Muscle of leg (tissue), 3 donors: ENCODE measurements at regions not wholly inside any gene's neighbourhood (a gene's known extent, or its start where the extent isn't known, plus 50 kb on each side); places are given as distances from the start of the nearest gene placed in this dataset.
A peak's percentile ranks its signal among the peaks of the same experiment; 100 is the strongest.
"Not testable (repeated sequence)": the region's sequence is repeated elsewhere in the genome, so short reads cannot be mapped to it uniquely, and the experiment has no call there.

ENCODE experiments used
- DNase-seq: peaks from one replicate; pipeline ENCODE4 v3.0.0; 2013
- H3K27ac ChIP-seq: one replicate; pipeline ENCODE4 v1.5.1; 2013; ENCODE audit warnings: mild to moderate bottlenecking, low read length, control low read depth
- H3K27me3 ChIP-seq: one replicate; pipeline ENCODE4 v1.6.1; 2013; ENCODE audit warnings: low read length; ENCODE audit not compliant: control insufficient read depth, insufficient read depth
- H3K36me3 ChIP-seq: one replicate; pipeline ENCODE4 v1.6.1; 2013; ENCODE audit warnings: low read length; ENCODE audit not compliant: control insufficient read depth, insufficient read depth
- H3K4me1 ChIP-seq: one replicate; pipeline ENCODE4 v1.6.1; 2013; ENCODE audit warnings: low read length; ENCODE audit not compliant: control insufficient read depth, insufficient read depth
- H3K4me3 ChIP-seq: one replicate; pipeline ENCODE4 v1.5.1; 2013; ENCODE audit warnings: low read length, control low read depth
- H3K9me3 ChIP-seq: replicated peaks from 2 replicates; pipeline ENCODE4 v1.6.1; 2013; ENCODE audit warnings: low read depth, low read length; ENCODE audit not compliant: control insufficient read depth
- WGBS: methylation state at CpG from one replicate; pipeline ENCODE4 v1.1.5; 2013; ENCODE audit warnings: missing lambda C conversion rate; ENCODE audit not compliant: insufficient coverage; 5-methylcytosine and 5-hydroxymethylcytosine counted together

GRCh38 chr12:67047634-67048033 is 221.5 kb upstream of the CAND1 start:
- WGBS, result no CpG with 5 or more reads among the region's 2 CpGs
- Histone ChIP-seq H3K27me3 (no peaks in the 10 kb centered on the region), H3K9me3 (no peaks in the 10 kb centered on the region), H3K36me3 (no peaks in the 10 kb centered on the region), H3K27ac (no peak overlapping the region), H3K4me3 (no peak overlapping the region), H3K4me1 (no peaks in the 10 kb centered on the region)
- no peak for DNase-seq

GRCh38 chr12:67048371-67048770 is 220.8 kb upstream of the CAND1 start:
- Histone ChIP-seq H3K4me1 (no peaks in the 10 kb centered on the region), H3K4me3 (no peak overlapping the region), H3K9me3 (no peaks in the 10 kb centered on the region), H3K27me3 (no peaks in the 10 kb centered on the region), H3K36me3 (no peaks in the 10 kb centered on the region), H3K27ac (no peak overlapping the region)
- DNase-seq, result no peak
- no CpG with 5 or more reads among the region's 5 CpGs for WGBS

- no CpG with 5 or more reads among the region's 4 CpGs for WGBS
- H3K9me3 ChIP-seq, DNase-seq, H3K27ac ChIP-seq, H3K27me3 ChIP-seq, H3K4me1 ChIP-seq, H3K4me3 ChIP-seq, H3K36me3 ChIP-seq: not testable (repeated sequence)
These were observed 220.0 kb upstream of the CAND1 start for GRCh38 chr12:67049199-67049598.

GRCh38 chr12:67052981-67053380 is 216.2 kb upstream of the CAND1 start:
- Histone ChIP-seq H3K27ac (no peak overlapping the region), H3K4me3 (no peak overlapping the region), H3K4me1 (no peaks in the 10 kb centered on the region), H3K27me3 (no peaks in the 10 kb centered on the region), H3K36me3 (no peaks in the 10 kb centered on the region), H3K9me3 (no peaks in the 10 kb centered on the region)
- no peak for DNase-seq

DNA sequence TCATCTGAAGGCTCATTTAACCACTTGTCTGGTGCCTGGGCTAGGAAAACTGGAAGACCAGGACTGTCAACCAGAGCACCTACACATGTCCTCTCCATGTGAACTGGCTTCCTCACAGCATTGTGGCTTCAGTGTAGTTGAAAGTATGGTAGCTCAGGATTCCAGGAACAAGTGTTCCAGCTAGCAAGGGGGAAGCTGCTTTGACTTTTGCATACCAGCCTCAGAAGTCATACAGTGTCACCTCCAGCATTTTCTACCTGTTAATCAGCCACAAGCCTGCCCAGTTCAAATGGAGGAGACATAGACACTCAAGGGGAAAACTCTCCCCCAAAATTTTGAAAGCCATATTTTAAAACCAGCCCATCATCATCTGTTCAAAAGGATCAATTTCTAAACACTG is 212.8 kb upstream of the CAND1 start:
- Histone ChIP-seq H3K27ac (no peak overlapping the region), H3K4me3 (no peak overlapping the region), H3K27me3 (no peaks in the 10 kb centered on the region), H3K36me3 (no peaks in the 10 kb centered on the region), H3K9me3 (no peaks in the 10 kb centered on the region), H3K4me1 (no peaks in the 10 kb centered on the region)
- no peak for DNase-seq

GRCh38 chr12:67057072-67057471 is 212.1 kb upstream of the CAND1 start:
- DNase-seq, result no peak
- no peaks in the 10 kb centered on the region for H3K36me3 ChIP-seq
- no peak overlapping the region for H3K27ac ChIP-seq
- H3K27me3 ChIP-seq, result no peaks in the 10 kb centered on the region
- no CpG with 5 or more reads among the region's 5 CpGs for WGBS
- no peak overlapping the region for H3K4me3 ChIP-seq
- H3K9me3 ChIP-seq, result no peaks in the 10 kb centered on the region
- no peaks in the 10 kb centered on the region for H3K4me1 ChIP-seq

GRCh38 chr12:67062193-67062592 is 207.0 kb upstream of the CAND1 start:
- no peak for DNase-seq
- H3K27me3 ChIP-seq, result no peaks in the 10 kb centered on the region
- no peaks in the 10 kb centered on the region for H3K36me3 ChIP-seq
- H3K9me3 ChIP-seq, result no peaks in the 10 kb centered on the region
- H3K4me3 ChIP-seq, result no peak overlapping the region
- WGBS, result no CpG with 5 or more reads among the region's 2 CpGs
- H3K27ac ChIP-seq, result no peak overlapping the region
- H3K4me1 ChIP-seq, result no peaks in the 10 kb centered on the region

DNA sequence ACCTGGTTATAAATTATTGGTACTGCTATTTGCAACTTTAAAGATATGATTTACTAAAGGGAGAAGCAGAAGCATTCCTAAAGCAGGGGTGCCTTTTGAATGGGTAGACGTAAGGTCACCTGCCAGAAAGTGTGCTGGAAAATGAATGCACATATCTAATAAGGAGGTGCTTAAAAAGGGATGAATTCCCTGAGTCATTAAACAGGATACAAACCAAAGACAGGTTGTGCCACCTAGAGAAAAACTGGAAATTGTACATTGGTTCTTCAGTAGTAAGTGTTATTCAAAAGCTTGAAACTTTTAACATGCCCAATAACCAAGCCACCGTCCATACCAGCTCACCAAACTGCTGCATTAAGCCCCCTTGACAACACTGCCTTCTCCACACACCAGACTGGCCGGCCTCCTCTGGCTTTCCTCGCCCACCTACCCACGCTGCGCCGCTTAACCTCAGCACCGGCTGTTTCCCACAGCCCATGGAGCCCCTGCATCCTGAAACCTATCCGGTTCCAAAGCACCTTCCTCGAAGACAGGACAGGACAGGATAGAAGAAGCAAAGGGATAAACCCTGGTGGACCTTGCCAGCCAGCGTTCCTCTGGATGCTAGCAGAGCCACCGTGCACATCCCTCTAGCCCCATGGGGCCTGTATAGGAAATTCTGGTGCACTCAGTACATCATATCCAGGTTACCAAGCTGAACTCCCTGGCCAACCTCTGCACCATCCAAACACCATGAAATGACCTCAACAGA is 201.5 kb upstream of the CAND1 start:
- H3K4me1 ChIP-seq, result peaks cover 12% of the 10 kb centered on the region
- no peak overlapping the region for H3K4me3 ChIP-seq
- no peaks in the 10 kb centered on the region for H3K9me3 ChIP-seq
- DNase-seq, result no peak
- H3K36me3 ChIP-seq, result no peaks in the 10 kb centered on the region
- no peak overlapping the region for H3K27ac ChIP-seq
- 23% methylated on average over 11 of the region's 12 CpGs for WGBS
- peaks cover 23% of the 10 kb centered on the region for H3K27me3 ChIP-seq

DNA sequence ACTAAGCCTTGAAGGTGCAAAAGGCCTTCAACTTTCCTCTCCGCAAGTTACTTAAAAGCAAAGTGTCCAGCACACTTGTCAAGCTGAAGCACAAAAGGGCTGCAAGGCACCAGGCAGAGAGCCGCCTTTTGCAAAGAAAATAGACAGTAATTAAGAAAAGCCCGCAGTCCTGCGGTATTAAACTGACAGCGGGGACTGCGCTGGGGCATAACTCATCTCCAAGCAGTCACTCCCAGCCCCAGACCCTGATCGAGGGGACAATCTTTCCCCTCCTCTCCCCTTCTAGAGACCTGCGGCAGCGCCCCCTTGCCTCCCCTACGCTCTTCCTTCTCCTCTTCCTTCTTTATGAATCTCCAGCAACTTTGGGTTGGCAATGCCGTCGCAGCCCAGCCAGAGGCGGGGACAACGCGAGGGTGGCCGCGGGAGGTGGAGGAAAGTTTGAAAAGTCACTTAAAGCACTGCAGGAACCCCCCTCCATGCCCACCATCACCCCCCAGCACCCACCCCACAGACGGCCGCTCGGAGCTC is 200.9 kb upstream of the CAND1 start:
- DNase-seq, result peak; percentile 19
- peaks cover 12% of the 10 kb centered on the region for H3K4me1 ChIP-seq
- H3K9me3 ChIP-seq, result no peaks in the 10 kb centered on the region
- H3K27ac ChIP-seq, result no peak overlapping the region
- peaks cover 23% of the 10 kb centered on the region for H3K27me3 ChIP-seq
- peak overlapping the region; percentile 50 for H3K4me3 ChIP-seq
- H3K36me3 ChIP-seq, result no peaks in the 10 kb centered on the region
- WGBS, result 5% methylated on average over 11 of the region's 20 CpGs

- Histone ChIP-seq H3K36me3 (no peaks in the 10 kb centered on the region), H3K27ac (no peak overlapping the region), H3K27me3 (peaks cover 23% of the 10 kb centered on the region), H3K4me1 (peaks cover 12% of the 10 kb centered on the region), H3K4me3 (peak overlapping the region; percentile 50), H3K9me3 (no peaks in the 10 kb centered on the region)
- peak; percentile 40 for DNase-seq
- WGBS, result under 1% methylated on average over 67 of the region's 81 CpGs
These were observed 200.3 kb upstream of the CAND1 start for GRCh38 chr12:67068761-67069450.
